ENCODE measurements at regions not wholly inside any gene's neighbourhood (a gene's known extent, or its start where the extent isn't known, plus 50 kb on each side); places are given as distances from the start of the nearest gene placed in this dataset.

GRCh38 chr12:77777274-77777673 is 53.4 kb upstream of the NAV3 start:
- H3K36me3 ChIP-seq (ENCODE audit: insufficient read depth, low read length) = no peaks in the 10 kb centered on the region
- no peak overlapping the region for H3K4me3 ChIP-seq (ENCODE audit: low read length)
- H2AFZ ChIP-seq (ENCODE audit: low read depth, low read length) = no peak overlapping the region
- H3K27me3 ChIP-seq (ENCODE audit: insufficient read depth, low read length) = no peaks in the 10 kb centered on the region
- H3K9me3 ChIP-seq (ENCODE audit: low read length) = no peaks in the 10 kb centered on the region
- no peaks in the 10 kb centered on the region for H3K4me1 ChIP-seq (ENCODE audit: insufficient read depth, low read length)

- no peaks in the 10 kb centered on the region for H3K27me3 ChIP-seq (ENCODE audit: insufficient read depth, low read length)
- no peak overlapping the region for H3K4me3 ChIP-seq (ENCODE audit: low read length)
- H3K36me3 ChIP-seq (ENCODE audit: insufficient read depth, low read length) = no peaks in the 10 kb centered on the region
- H3K9me3 ChIP-seq (ENCODE audit: low read length) = no peaks in the 10 kb centered on the region
- no peaks in the 10 kb centered on the region for H3K4me1 ChIP-seq (ENCODE audit: insufficient read depth, low read length)
- H2AFZ ChIP-seq (ENCODE audit: low read depth, low read length) = no peak overlapping the region
Measured at GRCh38 chr12:77774761-77775160, 55.9 kb upstream of the NAV3 start.

GRCh38 chr12:77772676-77773298 is 57.9 kb upstream of the NAV3 start:
- H3K4me1 ChIP-seq (ENCODE audit: insufficient read depth, low read length) = no peaks in the 10 kb centered on the region
- peaks cover 2% of the 10 kb centered on the region for H3K9me3 ChIP-seq (ENCODE audit: low read length)
- no peaks in the 10 kb centered on the region for H3K27me3 ChIP-seq (ENCODE audit: insufficient read depth, low read length)

GRCh38 chr12:77768558-77768957 is 62.1 kb upstream of the NAV3 start:
- H3K4me3 ChIP-seq (ENCODE audit: low read length) = no peak overlapping the region
- H3K4me1 ChIP-seq (ENCODE audit: insufficient read depth, low read length) = no peaks in the 10 kb centered on the region
- H3K27me3 ChIP-seq (ENCODE audit: insufficient read depth, low read length) = no peaks in the 10 kb centered on the region
- no peaks in the 10 kb centered on the region for H3K36me3 ChIP-seq (ENCODE audit: insufficient read depth, low read length)
- H2AFZ ChIP-seq (ENCODE audit: low read depth, low read length) = no peak overlapping the region
- H3K9me3 ChIP-seq (ENCODE audit: low read length) = peaks cover 4% of the 10 kb centered on the region

More at GRCh38 chr12:77772676-77773298, 57.9 kb upstream of the NAV3 start:
- Histone ChIP-seq H2AFZ (ENCODE audit: low read depth, low read length) (no peak overlapping the region), H3K4me3 (ENCODE audit: low read length) (no peak overlapping the region), H3K36me3 (ENCODE audit: insufficient read depth, low read length) (no peaks in the 10 kb centered on the region)

- peaks cover 4% of the 10 kb centered on the region for H3K9me3 ChIP-seq (ENCODE audit: low read length)
- no peaks in the 10 kb centered on the region for H3K36me3 ChIP-seq (ENCODE audit: insufficient read depth, low read length)
- no peaks in the 10 kb centered on the region for H3K27me3 ChIP-seq (ENCODE audit: insufficient read depth, low read length)
- H3K4me3 ChIP-seq (ENCODE audit: low read length) = no peak overlapping the region
- H2AFZ ChIP-seq (ENCODE audit: low read depth, low read length) = no peak overlapping the region
- no peaks in the 10 kb centered on the region for H3K4me1 ChIP-seq (ENCODE audit: insufficient read depth, low read length)
Measured at GRCh38 chr12:77767756-77768343, 62.8 kb upstream of the NAV3 start.

GRCh38 chr12:77767335-77767734 is 63.4 kb upstream of the NAV3 start:
- no peak overlapping the region for H2AFZ ChIP-seq (ENCODE audit: low read depth, low read length)
- H3K36me3 ChIP-seq (ENCODE audit: insufficient read depth, low read length) = no peaks in the 10 kb centered on the region
- peaks cover 4% of the 10 kb centered on the region for H3K9me3 ChIP-seq (ENCODE audit: low read length)
- no peaks in the 10 kb centered on the region for H3K4me1 ChIP-seq (ENCODE audit: insufficient read depth, low read length)
- H3K4me3 ChIP-seq (ENCODE audit: low read length) = no peak overlapping the region
- no peaks in the 10 kb centered on the region for H3K27me3 ChIP-seq (ENCODE audit: insufficient read depth, low read length)

GRCh38 chr12:77766224-77766623 is 64.5 kb upstream of the NAV3 start:
- no peak overlapping the region for H3K4me3 ChIP-seq (ENCODE audit: low read length)

GRCh38 chr12:77761286-77761685 is 69.4 kb upstream of the NAV3 start:
- Histone ChIP-seq H3K4me3 (ENCODE audit: low read length) (no peak overlapping the region), H3K27me3 (ENCODE audit: insufficient read depth, low read length) (no peaks in the 10 kb centered on the region), H3K9me3 (ENCODE audit: low read length) (no peaks in the 10 kb centered on the region), H3K4me1 (ENCODE audit: insufficient read depth, low read length) (no peaks in the 10 kb centered on the region), H2AFZ (ENCODE audit: low read depth, low read length) (no peak overlapping the region), H3K36me3 (ENCODE audit: insufficient read depth, low read length) (no peaks in the 10 kb centered on the region)

More at GRCh38 chr12:77766224-77766623, 64.5 kb upstream of the NAV3 start:
- no peak overlapping the region for H2AFZ ChIP-seq (ENCODE audit: low read depth, low read length)
- no peaks in the 10 kb centered on the region for H3K36me3 ChIP-seq (ENCODE audit: insufficient read depth, low read length)
- no peaks in the 10 kb centered on the region for H3K27me3 ChIP-seq (ENCODE audit: insufficient read depth, low read length)
- no peaks in the 10 kb centered on the region for H3K4me1 ChIP-seq (ENCODE audit: insufficient read depth, low read length)
- H3K9me3 ChIP-seq (ENCODE audit: low read length) = peaks cover 4% of the 10 kb centered on the region

GRCh38 chr12:77760271-77761025 is 70.2 kb upstream of the NAV3 start:
- H3K9me3 ChIP-seq (ENCODE audit: low read length) = no peaks in the 10 kb centered on the region
- no peaks in the 10 kb centered on the region for H3K36me3 ChIP-seq (ENCODE audit: insufficient read depth, low read length)
- H3K4me3 ChIP-seq (ENCODE audit: low read length) = no peak overlapping the region
- H3K27me3 ChIP-seq (ENCODE audit: insufficient read depth, low read length) = no peaks in the 10 kb centered on the region
- H3K4me1 ChIP-seq (ENCODE audit: insufficient read depth, low read length) = no peaks in the 10 kb centered on the region
- no peak overlapping the region for H2AFZ ChIP-seq (ENCODE audit: low read depth, low read length)

- Histone ChIP-seq H3K36me3 (ENCODE audit: insufficient read depth, low read length) (no peaks in the 10 kb centered on the region), H3K9me3 (ENCODE audit: low read length) (no peaks in the 10 kb centered on the region), H3K4me1 (ENCODE audit: insufficient read depth, low read length) (no peaks in the 10 kb centered on the region), H2AFZ (ENCODE audit: low read depth, low read length) (no peak overlapping the region), H3K4me3 (ENCODE audit: low read length) (no peak overlapping the region), H3K27me3 (ENCODE audit: insufficient read depth, low read length) (no peaks in the 10 kb centered on the region)
Measured at GRCh38 chr12:77754086-77754485, 76.6 kb upstream of the NAV3 start.

- no peaks in the 10 kb centered on the region for H3K27me3 ChIP-seq (ENCODE audit: insufficient read depth, low read length)
- no peaks in the 10 kb centered on the region for H3K4me1 ChIP-seq (ENCODE audit: insufficient read depth, low read length)
- no peak overlapping the region for H3K4me3 ChIP-seq (ENCODE audit: low read length)
- no peaks in the 10 kb centered on the region for H3K9me3 ChIP-seq (ENCODE audit: low read length)
- no peaks in the 10 kb centered on the region for H3K36me3 ChIP-seq (ENCODE audit: insufficient read depth, low read length)
- no peak overlapping the region for H2AFZ ChIP-seq (ENCODE audit: low read depth, low read length)
Measured at GRCh38 chr12:77751939-77752338, 78.8 kb upstream of the NAV3 start.

GRCh38 chr12:77746096-77746495 is 84.6 kb upstream of the NAV3 start:
- H3K4me1 ChIP-seq (ENCODE audit: insufficient read depth, low read length) = peaks cover 6% of the 10 kb centered on the region
- H2AFZ ChIP-seq (ENCODE audit: low read depth, low read length) = no peak overlapping the region
- H3K4me3 ChIP-seq (ENCODE audit: low read length) = no peak overlapping the region
- no peaks in the 10 kb centered on the region for H3K36me3 ChIP-seq (ENCODE audit: insufficient read depth, low read length)
- no peaks in the 10 kb centered on the region for H3K9me3 ChIP-seq (ENCODE audit: low read length)
- no peaks in the 10 kb centered on the region for H3K27me3 ChIP-seq (ENCODE audit: insufficient read depth, low read length)

GRCh38 chr12:77745624-77746023 is 85.1 kb upstream of the NAV3 start:
- Histone ChIP-seq H3K27me3 (ENCODE audit: insufficient read depth, low read length) (no peaks in the 10 kb centered on the region), H3K9me3 (ENCODE audit: low read length) (no peaks in the 10 kb centered on the region), H3K4me1 (ENCODE audit: insufficient read depth, low read length) (peaks cover 6% of the 10 kb centered on the region), H2AFZ (ENCODE audit: low read depth, low read length) (no peak overlapping the region), H3K36me3 (ENCODE audit: insufficient read depth, low read length) (no peaks in the 10 kb centered on the region), H3K4me3 (ENCODE audit: low read length) (no peak overlapping the region)
